ENCODE measurements at regions not wholly inside any gene's neighbourhood (a gene's known extent, or its start where the extent isn't known, plus 50 kb on each side); places are given as distances from the start of the nearest gene placed in this dataset.

GRCh38 chr11:32162906-32163305 lies 72.0 kb downstream of the RCN1 start:
- Mint-ChIP-seq H3K36me3 (no peaks in the 10 kb centered on the region), H3K27me3 (ENCODE audit: low read depth in 3 of 3) (peaks cover 0 to 10% (median 9%) of the 10 kb centered on the region in 3 donors), H3K9me3 (peaks cover 0 to 2% (median 0%) of the 10 kb centered on the region in 7 donors), H3K27ac (no peak overlapping the region), H3K4me3 (no peak overlapping the region), H3K4me1 (no peaks in the 10 kb centered on the region)
- WGBS (ENCODE audit: insufficient coverage), result 100% methylated on average over 1 of the region's 5 CpGs
- Histone ChIP-seq H3K4me3 (replicated peaks in 1 of 3; ENCODE audit: low read depth in 2 of 3, low read length in 3 of 3) (no peak overlapping the region), H3K4me1 (ENCODE audit: control insufficient read depth in 1 of 2, insufficient read depth in 2 of 2, low read length in 2 of 2) (no peaks in the 10 kb centered on the region), H3K36me3 (replicated peaks in 1 of 2; ENCODE audit: control insufficient read depth in 1 of 2, insufficient read depth in 2 of 2, low read length in 2 of 2) (no peaks in the 10 kb centered on the region), H3K9me3 (replicated peaks in 1 of 2; ENCODE audit: control insufficient read depth in 1 of 2, insufficient read depth in 1 of 2, low read length in 2 of 2) (no peaks in the 10 kb centered on the region), H3K27ac (ENCODE audit: low read depth in 1 of 2, low read length in 2 of 2) (no peak overlapping the region), H3K9ac (ENCODE audit: insufficient read depth, low read length, poor library complexity, severe bottlenecking) (no peak overlapping the region), H2AFZ (ENCODE audit: insufficient read depth, low read depth, low read length, poor library complexity, severe bottlenecking) (no peak overlapping the region), H3K27me3 (ENCODE audit: control insufficient read depth in 2 of 2, insufficient read depth in 2 of 2, low read length in 2 of 2) (no peaks in the 10 kb centered on the region), H3K4me2 (replicated peaks; ENCODE audit: extremely low read depth, low read length, poor library complexity, severe bottlenecking) (no peak overlapping the region), H4K20me1 (ENCODE audit: insufficient read depth, low read length) (no peaks in the 10 kb centered on the region), H3K79me2 (ENCODE audit: insufficient read depth, low read length) (no peaks in the 10 kb centered on the region)
- intact Hi-C loops (cut with micrococcal nuclease), result no loop called here
- TF ChIP-seq CTCF (IDR thresholded peaks at IDR 0.05), result no peak
- no peak for DNase-seq

- 100% methylated on average over 1 of the region's 3 CpGs for WGBS (ENCODE audit: insufficient coverage)
- no peak overlapping the region for H3K4me2 ChIP-seq (replicated peaks; ENCODE audit: extremely low read depth, low read length, poor library complexity, severe bottlenecking)
- no peaks in the 10 kb centered on the region for H3K79me2 ChIP-seq (ENCODE audit: insufficient read depth, low read length)
- no peaks in the 10 kb centered on the region for H3K27me3 ChIP-seq (ENCODE audit: control insufficient read depth in 2 of 2, insufficient read depth in 2 of 2, low read length in 2 of 2)
- no peaks in the 10 kb centered on the region for H4K20me1 ChIP-seq (ENCODE audit: insufficient read depth, low read length)
- no peak overlapping the region for H3K9ac ChIP-seq (ENCODE audit: insufficient read depth, low read length, poor library complexity, severe bottlenecking)
- peaks cover 0 to 10% (median 8%) of the 10 kb centered on the region in 3 donors for H3K27me3 Mint-ChIP-seq (ENCODE audit: low read depth in 3 of 3)
- H3K4me3 Mint-ChIP-seq, result no peak overlapping the region
- intact Hi-C loops (cut with micrococcal nuclease), result no loop called here
- no peaks in the 10 kb centered on the region for H3K4me1 ChIP-seq (ENCODE audit: control insufficient read depth in 1 of 2, insufficient read depth in 2 of 2, low read length in 2 of 2)
- no peak overlapping the region for H2AFZ ChIP-seq (ENCODE audit: insufficient read depth, low read depth, low read length, poor library complexity, severe bottlenecking)
- H3K36me3 ChIP-seq (replicated peaks in 1 of 2; ENCODE audit: control insufficient read depth in 1 of 2, insufficient read depth in 2 of 2, low read length in 2 of 2), result no peaks in the 10 kb centered on the region
- no peak overlapping the region for H3K27ac Mint-ChIP-seq
- no peak overlapping the region for H3K27ac ChIP-seq (ENCODE audit: low read depth in 1 of 2, low read length in 2 of 2)
- no peaks in the 10 kb centered on the region for H3K36me3 Mint-ChIP-seq
- no peaks in the 10 kb centered on the region for H3K9me3 Mint-ChIP-seq
- no peak for TF ChIP-seq CTCF (IDR thresholded peaks at IDR 0.05)
- no peak for DNase-seq
- no peak overlapping the region for H3K4me3 ChIP-seq (replicated peaks in 1 of 3; ENCODE audit: low read depth in 2 of 3, low read length in 3 of 3)
- no peaks in the 10 kb centered on the region for H3K4me1 Mint-ChIP-seq
- no peaks in the 10 kb centered on the region for H3K9me3 ChIP-seq (replicated peaks in 1 of 2; ENCODE audit: control insufficient read depth in 1 of 2, insufficient read depth in 1 of 2, low read length in 2 of 2)
These were observed 72.7 kb downstream of the RCN1 start for GRCh38 chr11:32163557-32163956.
